GM13976 (cell line): ENCODE measurements at regions not wholly inside any gene's neighbourhood (a gene's known extent, or its start where the extent isn't known, plus 50 kb on each side); places are given as distances from the start of the nearest gene placed in this dataset.

Source experiments
- DNase-seq: peaks from one replicate; pipeline ENCODE4 v3.0.0; 2012; ENCODE audit warnings: low spot score
- in situ Hi-C: fragments of 300-500 bp; cut with MboI; formaldehyde crosslinking; loops from one replicate; pipeline ENCODE4 v1.12.0; 2022; ENCODE audit warnings: low sequenced_read_pairs, mixed read lengths, inconsistent platforms; ENCODE audit not compliant: unreplicated experiment
- TF ChIP-seq, protein P1 (sequence below): IDR thresholded peaks from 2 replicates; pipeline ENCODE4 v1.5.1; 2012; ENCODE audit warnings: borderline replicate concordance, mild to moderate bottlenecking; ENCODE audit not compliant: insufficient read depth; ENCODE audit errors: extremely low read depth, missing control alignments, control extremely low read depth

DNA sequence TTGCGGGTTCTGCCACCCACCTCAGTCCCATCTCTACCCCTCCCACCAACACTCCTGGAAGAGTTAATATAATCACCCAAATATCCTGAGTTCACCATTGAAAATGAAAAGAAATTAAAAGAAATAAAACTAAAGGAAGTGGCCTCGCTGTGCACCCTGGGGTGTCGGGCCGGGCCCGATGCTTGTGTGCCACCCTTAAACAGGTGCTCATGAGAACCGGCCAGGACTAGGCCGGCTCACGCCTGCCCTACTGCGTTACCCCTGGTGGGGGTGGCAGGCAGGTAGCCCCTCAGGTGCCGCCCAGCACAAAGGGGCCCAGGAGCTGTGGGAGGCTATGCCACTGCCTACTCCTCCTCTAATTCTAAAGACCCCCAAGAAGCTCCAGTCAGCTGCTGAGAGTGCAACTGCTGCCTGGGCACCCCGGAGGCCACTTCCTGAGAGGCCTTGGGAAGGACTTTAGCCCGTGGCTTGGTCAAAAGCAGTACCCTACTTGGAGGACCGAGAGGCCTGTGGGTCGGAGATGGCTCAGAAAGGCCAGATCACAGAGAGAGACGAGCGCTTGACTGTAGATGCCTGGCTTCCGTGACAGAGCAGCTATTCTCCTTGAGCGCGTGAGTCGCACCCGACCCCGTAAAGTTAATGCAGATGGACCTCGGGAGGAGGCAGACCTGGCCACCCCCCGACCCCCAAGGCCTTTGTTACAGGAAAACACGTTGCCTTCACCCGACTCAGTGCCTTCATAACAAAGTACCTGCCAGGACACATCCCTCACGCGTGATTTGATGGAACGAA is 51.0 kb upstream of the PPP2R2D start:
- DNase-seq = no peak
- TF ChIP-seq, protein P1, sequence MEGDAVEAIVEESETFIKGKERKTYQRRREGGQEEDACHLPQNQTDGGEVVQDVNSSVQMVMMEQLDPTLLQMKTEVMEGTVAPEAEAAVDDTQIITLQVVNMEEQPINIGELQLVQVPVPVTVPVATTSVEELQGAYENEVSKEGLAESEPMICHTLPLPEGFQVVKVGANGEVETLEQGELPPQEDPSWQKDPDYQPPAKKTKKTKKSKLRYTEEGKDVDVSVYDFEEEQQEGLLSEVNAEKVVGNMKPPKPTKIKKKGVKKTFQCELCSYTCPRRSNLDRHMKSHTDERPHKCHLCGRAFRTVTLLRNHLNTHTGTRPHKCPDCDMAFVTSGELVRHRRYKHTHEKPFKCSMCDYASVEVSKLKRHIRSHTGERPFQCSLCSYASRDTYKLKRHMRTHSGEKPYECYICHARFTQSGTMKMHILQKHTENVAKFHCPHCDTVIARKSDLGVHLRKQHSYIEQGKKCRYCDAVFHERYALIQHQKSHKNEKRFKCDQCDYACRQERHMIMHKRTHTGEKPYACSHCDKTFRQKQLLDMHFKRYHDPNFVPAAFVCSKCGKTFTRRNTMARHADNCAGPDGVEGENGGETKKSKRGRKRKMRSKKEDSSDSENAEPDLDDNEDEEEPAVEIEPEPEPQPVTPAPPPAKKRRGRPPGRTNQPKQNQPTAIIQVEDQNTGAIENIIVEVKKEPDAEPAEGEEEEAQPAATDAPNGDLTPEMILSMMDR = no peak
- in situ Hi-C loops = no loop called here

DNA sequence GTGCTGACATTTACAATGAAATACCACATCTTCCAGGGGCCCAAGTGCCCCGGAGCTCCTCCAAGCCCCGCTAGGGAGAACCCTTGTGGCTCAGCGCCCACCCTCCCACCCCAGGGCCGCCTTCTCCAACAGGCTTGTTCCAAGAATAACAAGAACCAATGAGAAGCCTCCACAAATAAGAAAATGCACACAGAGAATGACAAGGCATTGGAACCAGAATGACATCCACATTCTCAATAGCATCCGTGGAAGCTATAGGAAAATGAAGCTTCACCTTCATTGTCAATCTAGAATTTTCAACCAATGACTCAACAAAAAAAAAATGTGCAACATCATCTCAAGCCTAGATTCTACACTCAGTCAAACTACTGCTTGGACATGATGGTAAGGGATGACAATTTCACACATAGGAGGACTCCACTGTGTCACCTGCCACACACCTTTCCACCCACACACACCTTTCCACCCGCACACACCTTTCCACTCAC is 50.4 kb upstream of the PPP2R2D start:
- no peak for DNase-seq
- in situ Hi-C loops = no loop called here
- TF ChIP-seq, protein P1 = no peak
